Astrocyte of the spinal cord (primary cell): ENCODE measurements at regions not wholly inside any gene's neighbourhood (a gene's known extent, or its start where the extent isn't known, plus 50 kb on each side); places are given as distances from the start of the nearest gene placed in this dataset.

Source experiments
- DNase-seq: peaks from one replicate; pipeline ENCODE4 v3.0.0; 2011; ENCODE audit warnings: low read depth, low spot score
- H3K4me3 ChIP-seq: 2 replicates; pipeline ENCODE4 v1.5.1; 2011; ENCODE audit warnings: low read depth, mild to moderate bottlenecking, low read length, moderate library complexity
- in situ Hi-C: cut with HindIII; loops from 2 replicates; pipeline ENCODE4 v1.10.0; 2017; ENCODE audit warnings: low sequenced_read_pairs
- TF ChIP-seq, protein P1 (sequence below): IDR thresholded peaks from 2 replicates; pipeline ENCODE4 v1.5.1; 2012; ENCODE audit warnings: low read depth, mild to moderate bottlenecking, low read length, inconsistent platforms

DNA sequence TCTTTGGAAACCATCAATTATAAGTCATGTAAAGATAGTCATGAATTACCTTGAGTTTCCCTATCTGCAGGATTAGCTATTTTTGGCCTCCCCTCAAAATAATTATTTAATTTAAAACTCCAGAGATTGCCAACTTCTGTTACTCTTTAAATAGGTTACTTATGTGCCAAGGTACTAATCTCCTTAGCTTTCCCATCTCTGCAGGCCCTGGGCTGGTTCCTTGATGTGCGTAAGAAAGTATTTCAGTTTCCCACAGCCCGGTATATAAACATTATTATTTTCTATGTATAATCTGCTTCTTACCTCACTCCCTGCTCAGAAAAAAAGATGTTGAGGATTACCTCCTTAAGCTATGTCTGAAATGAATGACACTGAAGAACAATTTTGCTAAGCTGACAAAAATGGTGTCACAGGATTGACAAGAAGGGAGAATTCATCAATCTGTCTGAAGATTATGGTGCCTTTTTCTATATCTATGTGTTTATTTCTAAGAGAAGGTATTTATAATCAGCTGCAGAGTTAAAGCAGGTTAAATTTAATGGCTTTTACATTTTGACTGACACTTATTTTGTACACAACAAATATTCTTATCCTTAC is 1697.2 kb upstream of the PCDH20 start:
- in situ Hi-C loops, result no loop called here
- TF ChIP-seq, protein P1, sequence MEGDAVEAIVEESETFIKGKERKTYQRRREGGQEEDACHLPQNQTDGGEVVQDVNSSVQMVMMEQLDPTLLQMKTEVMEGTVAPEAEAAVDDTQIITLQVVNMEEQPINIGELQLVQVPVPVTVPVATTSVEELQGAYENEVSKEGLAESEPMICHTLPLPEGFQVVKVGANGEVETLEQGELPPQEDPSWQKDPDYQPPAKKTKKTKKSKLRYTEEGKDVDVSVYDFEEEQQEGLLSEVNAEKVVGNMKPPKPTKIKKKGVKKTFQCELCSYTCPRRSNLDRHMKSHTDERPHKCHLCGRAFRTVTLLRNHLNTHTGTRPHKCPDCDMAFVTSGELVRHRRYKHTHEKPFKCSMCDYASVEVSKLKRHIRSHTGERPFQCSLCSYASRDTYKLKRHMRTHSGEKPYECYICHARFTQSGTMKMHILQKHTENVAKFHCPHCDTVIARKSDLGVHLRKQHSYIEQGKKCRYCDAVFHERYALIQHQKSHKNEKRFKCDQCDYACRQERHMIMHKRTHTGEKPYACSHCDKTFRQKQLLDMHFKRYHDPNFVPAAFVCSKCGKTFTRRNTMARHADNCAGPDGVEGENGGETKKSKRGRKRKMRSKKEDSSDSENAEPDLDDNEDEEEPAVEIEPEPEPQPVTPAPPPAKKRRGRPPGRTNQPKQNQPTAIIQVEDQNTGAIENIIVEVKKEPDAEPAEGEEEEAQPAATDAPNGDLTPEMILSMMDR, result no peak

DNA sequence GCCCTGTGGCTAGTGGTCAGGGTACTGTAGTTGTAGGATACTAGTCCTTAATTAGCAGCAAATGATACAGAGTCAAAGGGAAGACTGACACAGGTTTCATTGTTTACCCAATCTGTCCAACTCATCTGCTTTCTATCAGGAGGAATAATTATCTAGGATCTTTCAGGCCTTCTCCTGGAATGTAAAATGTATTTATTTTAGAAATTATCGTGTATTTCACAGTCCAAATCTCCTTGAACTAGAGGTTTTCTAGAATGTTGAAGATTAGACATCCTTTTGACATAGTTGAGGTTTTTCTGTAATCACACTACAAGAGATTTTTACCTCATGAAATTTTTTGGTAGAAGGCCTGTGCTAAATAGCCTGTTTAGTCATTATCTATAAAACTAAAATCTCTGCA is 1694.8 kb upstream of the PCDH20 start:
- H3K4me3 ChIP-seq, result no peak overlapping the region
- DNase-seq, result no peak
- TF ChIP-seq, protein P1, result no peak
- in situ Hi-C loops, result no loop called here

More for the DNA sequence above, 1697.2 kb upstream of the PCDH20 start:
- no peak for DNase-seq
- no peak overlapping the region for H3K4me3 ChIP-seq

DNA sequence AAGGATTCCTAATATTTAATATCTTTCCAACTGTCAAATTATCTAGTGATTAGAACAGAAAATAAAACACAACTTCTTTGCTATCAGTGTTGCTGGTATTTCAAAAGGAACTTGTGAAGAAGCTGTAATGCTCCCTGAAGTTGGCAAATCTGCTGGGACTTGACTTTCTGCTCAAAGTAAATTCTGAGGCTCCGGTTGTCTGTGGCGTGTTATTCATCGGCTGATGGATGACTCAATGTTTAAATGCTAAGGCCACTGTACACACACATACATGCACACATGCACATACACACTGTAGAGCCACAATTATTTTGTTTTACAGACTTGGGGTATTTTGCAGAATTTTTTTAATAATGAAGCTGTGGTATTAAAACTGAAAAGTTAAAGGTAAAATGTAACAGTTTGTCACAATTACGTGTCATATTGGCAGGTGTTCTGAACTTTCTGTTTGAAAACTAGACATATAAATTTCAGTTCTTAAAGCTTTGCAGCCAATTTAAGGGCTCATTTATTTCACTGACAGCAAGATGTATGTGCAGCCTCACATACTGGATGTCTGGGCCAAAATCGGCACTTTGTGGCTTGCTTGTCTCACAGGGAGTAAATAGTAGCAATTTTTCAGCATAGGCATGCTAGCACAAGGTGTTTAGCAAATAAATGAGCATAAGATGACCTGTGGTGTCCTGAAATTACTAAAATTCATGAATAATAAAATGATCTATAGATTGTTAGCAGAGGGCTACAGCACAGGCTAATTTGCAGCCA is 1691.7 kb upstream of the PCDH20 start:
- no peak overlapping the region for H3K4me3 ChIP-seq
- DNase-seq, result peak; percentile 22
- TF ChIP-seq, protein P1, result no peak
- in situ Hi-C loops, result no loop called here

- in situ Hi-C loops, result no loop called here
- no peak for DNase-seq
- H3K4me3 ChIP-seq, result no peak overlapping the region
- TF ChIP-seq, protein P1, result no peak
Observed at GRCh38 chr13:63094717-63095116, 1679.1 kb upstream of the PCDH20 start.

DNA sequence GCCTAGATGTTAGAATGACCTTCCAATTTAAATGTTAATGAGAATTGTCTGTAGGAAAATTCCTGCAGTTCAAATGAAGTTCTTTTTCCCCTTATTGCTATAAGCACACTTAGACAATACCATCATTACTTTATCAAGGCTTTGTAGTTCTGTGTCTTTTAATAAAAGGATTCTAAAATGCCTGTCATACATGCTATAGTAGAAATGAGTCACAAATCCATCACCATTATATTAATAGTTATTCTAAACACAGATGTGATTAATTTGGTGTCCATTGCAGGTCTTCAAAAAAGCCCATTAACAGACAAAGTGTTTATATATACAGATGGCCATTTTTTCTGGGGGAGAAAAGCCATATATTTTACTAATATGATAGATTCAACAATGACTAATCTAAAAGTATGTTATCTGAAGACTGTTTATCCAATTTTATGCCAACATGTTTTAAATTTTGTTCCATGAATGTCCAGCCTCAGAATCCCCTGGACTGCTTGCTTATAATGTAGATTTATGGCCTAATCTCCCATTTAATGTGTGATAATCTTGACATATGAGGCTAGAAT is 1678.3 kb upstream of the PCDH20 start:
- no peak overlapping the region for H3K4me3 ChIP-seq
- in situ Hi-C loops, result no loop called here
- DNase-seq, result no peak
- TF ChIP-seq, protein P1, result no peak

GRCh38 chr13:63092456-63092855 is 1676.8 kb upstream of the PCDH20 start:
- in situ Hi-C loops, result no loop called here
- H3K4me3 ChIP-seq, result no peak overlapping the region
- peak; percentile 49 for DNase-seq
- TF ChIP-seq, protein P1, result no peak
